ENCODE measurements at regions not wholly inside any gene's neighbourhood (a gene's known extent, or its start where the extent isn't known, plus 50 kb on each side); places are given as distances from the start of the nearest gene placed in this dataset.

- no peak for TF ChIP-seq CTCF (IDR thresholded peaks at IDR 0.05; ENCODE audit: insufficient read depth, low read length)
- TF ChIP-seq POLR2AphosphoS5 (IDR thresholded peaks at IDR 0.05; ENCODE audit: low read depth): no peak
- no peak for TF ChIP-seq REST (IDR thresholded peaks at IDR 0.05; ENCODE audit: insufficient replicate concordance, low read depth)
Observed at GRCh38 chr1:117759535-117759934, 153.7 kb downstream of the TENT5C start.

Measured in HL-60 (cell line).